GM18909 (cell line): ENCODE measurements at regions not wholly inside any gene's neighbourhood (a gene's known extent, or its start where the extent isn't known, plus 50 kb on each side); places are given as distances from the start of the nearest gene placed in this dataset.
"Not testable (repeated sequence)": the region's sequence is repeated elsewhere in the genome, so short reads cannot be mapped to it uniquely, and the experiment has no call there.

ENCODE experiments used
- ATAC-seq: cut with Tn5 transposase; IDR thresholded peaks from one replicate; pipeline ENCODE4 v1.9.1; 2021; ENCODE audit warnings: mild to moderate bottlenecking; ENCODE audit not compliant: unreplicated experiment, poor library complexity

DNA sequence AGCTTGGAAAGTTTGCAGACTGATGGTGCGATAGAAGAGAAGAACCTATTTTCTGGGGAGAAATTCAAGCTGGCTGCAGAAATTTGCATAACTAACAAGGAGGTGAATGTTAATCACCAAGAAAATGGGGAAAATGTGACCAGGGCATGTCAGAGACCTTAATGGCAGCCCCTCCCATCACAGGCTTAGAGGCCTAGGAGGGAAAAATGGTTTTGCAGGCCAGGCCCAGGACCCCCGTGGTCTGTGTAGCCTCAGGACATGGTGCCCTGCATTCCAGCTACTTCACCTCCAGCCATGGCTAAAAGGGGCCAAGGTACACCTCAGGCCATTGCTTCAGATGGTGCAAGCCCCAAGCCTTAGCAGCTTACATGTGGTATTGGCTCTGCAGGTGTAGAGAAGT, 207.1 kb upstream of the CXorf66 start:
- ATAC-seq: no peak

DNA sequence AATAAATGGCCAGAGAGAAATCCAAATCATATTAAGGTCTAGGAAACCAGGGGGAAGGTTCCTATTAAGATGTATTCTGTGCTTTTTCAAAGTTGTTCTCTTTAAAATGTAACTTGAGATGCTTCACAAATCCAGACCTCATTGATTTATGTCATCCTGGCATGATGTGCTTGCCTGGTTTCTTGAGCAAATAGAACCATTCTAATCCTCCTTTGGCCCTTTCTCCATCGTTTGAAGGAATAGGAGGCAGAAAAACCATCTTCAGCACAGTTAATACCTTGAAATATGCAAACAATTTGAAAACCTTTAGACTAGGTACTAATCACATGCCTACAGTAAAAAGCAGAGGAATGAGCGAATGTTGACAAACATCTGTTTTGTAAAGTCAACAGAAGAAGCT, 202.2 kb upstream of the CXorf66 start:
- no peak for ATAC-seq

DNA sequence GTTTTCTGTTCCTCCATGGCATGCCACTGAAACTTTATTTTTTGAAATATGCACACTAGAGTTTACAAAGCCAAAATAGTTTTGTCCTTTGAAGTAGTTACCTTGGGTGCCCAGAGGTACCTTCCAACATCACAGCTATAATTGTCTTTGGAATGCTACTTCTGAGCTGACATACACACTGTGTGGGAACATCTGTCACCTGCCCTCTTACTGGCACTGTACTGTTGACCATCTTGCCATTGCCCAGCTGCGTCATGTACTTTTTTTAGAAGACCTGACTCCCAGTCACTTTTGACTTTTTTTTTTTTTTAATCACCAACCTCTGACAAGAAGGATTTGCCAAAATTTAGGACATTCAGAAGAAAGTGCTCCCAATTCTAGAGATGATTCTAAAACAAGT, 200.5 kb upstream of the CXorf66 start:
- ATAC-seq: no peak

DNA sequence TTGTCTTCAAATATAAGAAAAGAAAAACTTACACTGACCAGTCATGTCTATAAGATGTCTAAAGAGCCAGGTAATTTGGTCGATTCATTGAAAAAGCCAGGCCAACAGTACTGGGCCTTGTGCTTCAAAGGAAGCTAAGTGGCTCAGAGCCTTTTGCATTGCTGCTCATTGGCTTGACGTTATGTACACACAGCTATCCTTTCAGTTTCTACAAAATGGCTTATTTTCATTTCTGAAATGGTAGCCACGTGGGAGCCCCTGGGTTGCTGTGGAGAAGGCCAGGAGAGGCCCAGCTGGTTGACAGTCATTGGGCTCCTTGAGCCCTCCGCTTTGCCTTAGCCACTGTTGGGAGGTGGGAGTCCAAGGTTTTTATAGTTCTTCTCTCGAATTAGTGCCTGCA, 199.1 kb upstream of the CXorf66 start:
- no peak for ATAC-seq

DNA sequence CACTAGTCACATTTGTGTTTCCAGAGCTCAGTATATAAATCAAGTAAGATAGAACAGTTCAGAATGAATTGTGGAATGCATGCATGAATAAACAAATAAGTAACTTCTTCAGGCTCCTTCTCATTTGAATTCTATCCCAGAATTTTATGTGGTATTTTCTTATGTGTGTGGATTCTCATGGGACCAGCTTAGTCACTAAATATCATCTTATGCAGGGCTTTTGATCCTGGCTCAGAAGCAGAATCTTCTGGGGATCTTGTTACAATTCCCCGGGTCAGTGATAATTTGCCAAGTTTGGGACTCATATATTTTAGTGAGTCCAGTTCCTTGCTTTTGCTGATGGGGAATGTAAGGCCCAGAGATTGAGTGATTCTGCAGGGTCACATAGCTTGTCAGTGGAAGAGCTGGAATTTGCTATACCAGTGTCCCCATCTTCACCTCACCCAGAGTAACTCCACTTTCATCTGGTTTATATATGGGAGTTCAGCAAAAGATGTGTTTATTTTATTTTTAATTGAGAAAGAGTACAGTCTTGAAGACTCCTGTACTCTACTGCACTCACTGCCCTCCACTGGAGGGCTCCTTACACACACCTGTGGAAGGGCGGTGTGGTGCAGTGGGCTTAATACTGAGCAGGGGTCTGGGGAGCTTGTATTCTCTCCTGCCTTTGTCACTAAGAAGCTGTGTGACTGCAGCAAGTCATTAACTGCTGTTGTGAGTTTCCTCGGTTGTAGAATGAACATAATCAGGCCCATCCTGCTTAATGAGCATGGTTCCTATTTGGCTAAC, 198.2 kb upstream of the CXorf66 start:
- ATAC-seq: no peak

DNA sequence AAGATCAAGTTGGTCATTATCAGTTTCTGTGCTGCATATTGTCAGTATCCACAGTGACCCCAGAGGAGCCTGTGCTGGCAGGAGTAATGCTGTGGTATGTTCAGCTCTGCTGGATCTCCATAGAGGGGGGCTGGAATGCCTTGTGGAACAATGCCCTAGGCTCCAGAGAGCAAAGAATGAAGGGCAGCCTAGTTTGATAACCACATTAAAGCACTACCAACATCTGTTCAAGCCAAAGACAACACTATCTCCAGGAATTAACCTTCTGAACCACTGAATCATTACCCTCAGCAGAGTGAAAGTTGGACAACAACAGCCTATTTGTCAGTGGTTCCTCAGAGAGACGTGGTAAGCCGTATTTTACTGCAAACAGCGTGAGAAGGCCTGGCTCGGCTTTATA, 192.3 kb upstream of the CXorf66 start:
- ATAC-seq: no peak

DNA sequence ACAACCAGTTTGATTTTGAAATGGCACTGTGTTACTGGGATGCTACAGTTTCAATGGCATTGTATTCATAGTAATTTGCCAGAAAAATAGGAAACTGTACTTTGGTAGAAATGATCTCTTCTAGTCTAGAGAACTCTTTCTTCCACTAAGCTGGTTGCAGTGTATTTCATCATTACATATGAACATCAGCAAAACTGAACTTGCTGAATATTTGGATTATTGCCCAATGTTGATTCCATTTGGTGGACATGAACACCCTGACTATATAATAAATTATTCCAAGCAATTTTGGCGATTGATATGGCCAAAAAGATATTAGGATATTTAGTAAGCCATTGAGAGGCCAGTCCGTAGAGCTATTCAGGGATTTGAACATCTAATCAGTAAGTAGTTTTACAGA, 191.8 kb upstream of the CXorf66 start:
- ATAC-seq: no peak

DNA sequence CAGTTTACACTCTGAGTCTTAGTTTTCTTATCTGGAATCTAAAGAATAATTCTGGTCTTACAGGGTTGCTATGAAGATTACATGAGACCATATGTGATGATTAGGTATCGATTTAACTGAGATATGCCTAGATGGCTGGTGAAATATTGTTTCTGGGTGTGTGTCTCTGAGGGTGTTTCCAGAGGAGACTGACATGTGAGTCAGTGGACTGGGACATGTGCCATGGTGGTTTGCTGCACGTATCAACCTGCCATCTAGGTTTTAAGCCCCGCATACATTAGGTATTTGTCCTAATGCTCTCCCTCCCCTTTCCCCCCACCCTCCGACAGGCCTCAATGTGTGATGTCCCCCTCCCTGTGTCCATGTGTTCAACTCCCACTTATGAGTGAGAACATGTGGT, 186.0 kb upstream of the CXorf66 start:
- no peak for ATAC-seq

DNA sequence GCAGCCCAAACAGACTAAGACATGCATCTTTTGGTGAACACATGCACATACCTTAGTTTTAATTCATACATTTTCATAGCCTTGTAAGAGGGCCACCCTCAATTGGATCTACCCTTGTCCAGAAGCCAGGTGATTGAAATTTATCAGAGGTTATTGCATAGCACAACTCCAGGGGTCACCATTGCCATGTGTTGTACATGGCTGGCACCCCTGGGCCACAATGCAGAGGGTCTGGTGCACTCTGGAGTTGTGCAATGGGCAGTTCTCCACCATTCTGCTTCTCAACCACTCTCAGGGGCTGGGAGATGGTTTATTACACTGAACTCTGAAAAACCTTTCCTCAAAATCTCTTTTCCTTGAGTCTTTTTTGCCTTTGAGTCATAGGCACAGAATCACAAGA, 184.4 kb upstream of the CXorf66 start:
- ATAC-seq: no peak

DNA sequence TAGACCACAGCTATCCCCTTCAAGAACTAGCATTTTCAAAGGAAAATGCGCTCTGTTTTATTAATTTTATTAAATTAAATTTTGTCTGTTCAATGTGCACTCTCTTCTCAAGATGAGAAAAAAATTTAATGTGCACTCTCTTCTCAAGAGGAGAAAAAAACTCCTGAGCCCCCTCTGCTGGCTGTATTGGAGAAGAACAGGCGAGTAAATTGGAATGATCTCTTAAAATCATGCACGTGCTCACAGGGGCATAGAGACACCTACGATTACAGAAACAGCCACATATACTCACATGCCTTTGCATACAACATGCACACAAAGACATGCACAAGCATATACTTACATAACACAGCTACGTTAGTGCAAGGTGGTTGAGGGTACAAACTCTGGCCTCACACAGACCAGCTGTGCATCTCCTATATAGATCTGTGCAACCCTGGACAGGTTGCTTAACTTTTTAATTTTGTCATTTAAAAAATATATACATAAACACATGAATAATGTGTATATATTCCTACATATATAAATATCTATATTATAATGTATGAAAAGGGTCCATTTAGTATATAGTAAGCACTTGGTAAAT, 176.2 kb upstream of the CXorf66 start:
- peak; percentile 81 for ATAC-seq

DNA sequence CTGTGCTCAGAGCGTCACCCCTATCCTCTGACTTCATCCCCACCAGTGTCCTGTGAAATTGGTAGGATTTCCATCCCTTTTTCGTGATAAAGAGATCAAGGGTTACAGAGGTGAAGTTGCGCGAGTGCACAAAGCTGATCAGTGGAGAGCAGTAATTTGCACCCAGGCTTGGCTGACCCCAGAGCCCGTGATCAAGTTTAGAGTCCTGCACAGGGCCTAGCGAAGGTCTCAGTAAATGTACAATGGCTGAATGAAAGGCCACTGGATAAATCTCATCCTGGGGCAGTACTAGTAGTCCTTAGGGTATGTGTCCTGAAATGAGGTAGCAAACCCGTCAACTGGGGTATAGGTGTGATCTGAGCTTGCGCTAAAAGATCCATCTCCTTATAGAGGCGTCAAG, 173.2 kb upstream of the CXorf66 start:
- not testable (repeated sequence) for ATAC-seq

DNA sequence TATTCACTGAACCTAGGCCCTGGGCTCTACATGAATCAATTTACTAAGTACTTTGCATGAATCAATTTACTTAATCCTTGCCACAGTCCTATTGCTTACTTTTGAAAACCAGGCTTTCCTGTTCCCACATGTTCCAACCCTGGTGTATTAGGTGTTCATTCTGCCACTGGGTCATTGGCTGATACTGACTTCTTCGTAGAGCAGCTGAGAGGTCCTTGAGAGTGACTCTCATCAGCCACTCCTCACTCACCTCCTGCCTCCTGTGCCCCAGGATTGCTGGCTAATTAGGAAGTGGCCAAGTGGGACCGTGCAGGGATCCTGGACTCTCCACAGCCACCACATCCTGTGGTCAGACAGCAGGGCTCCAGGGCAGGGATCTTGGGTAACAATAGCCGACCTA, 172.7 kb upstream of the CXorf66 start:
- ATAC-seq: not testable (repeated sequence)

DNA sequence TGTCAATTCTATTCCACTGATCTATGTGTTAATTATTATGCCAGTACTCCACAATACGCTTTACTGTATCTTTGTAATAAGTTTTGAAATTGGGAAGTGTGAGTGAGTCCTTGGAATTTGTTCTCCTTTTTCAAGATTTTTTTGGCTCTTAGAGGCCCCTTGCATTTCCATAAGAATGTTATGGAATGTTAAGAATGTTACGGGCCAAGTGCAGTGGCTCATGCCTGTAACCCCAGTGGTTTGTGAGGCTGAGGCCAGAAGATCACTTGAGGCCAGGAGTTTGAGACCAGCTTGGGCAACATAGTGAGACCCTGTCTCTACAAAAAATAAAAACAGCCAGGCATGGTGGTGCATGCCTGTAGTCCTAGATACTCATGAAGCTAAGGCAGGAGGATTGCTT, 167.6 kb upstream of the CXorf66 start:
- no peak for ATAC-seq

DNA sequence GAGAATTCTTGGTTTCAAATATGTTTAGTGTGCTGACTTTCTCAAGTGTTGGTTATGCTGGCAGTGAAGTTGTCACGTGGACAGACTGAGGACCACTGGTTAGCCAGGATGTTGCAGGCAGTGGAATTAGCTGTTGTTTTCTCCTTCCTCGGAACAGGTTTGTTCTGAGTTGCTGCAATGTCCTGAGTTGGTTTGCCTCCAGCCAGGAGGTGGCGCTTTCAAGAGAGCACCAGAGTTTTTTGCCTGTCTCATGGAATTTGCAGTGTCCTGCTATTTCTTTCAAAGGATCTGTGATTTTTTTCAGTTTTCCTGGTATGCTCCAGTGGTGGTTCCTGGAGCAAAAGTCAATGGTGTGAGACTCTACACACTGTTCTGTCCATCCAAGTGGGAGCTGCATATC, 158.1 kb upstream of the CXorf66 start:
- no peak for ATAC-seq

DNA sequence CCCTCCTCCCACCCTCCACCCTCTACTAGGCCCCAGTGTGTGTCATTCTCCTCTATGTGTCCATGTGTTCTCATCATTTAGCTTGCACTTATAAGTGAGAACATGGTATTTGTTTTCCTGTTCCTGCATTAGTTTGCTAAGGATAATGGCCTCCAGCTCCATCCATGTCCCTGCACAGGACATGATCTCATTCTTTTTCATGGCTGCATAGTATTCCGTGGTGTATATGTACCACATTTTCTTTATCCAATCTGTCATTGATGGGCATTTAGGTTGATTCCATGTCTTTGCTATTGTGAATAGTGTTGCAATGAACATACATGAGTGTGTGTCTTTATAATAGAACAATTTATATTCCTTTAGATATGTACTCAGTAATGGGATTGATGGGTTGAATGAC, 148.7 kb upstream of the CXorf66 start:
- ATAC-seq: not testable (repeated sequence)

DNA sequence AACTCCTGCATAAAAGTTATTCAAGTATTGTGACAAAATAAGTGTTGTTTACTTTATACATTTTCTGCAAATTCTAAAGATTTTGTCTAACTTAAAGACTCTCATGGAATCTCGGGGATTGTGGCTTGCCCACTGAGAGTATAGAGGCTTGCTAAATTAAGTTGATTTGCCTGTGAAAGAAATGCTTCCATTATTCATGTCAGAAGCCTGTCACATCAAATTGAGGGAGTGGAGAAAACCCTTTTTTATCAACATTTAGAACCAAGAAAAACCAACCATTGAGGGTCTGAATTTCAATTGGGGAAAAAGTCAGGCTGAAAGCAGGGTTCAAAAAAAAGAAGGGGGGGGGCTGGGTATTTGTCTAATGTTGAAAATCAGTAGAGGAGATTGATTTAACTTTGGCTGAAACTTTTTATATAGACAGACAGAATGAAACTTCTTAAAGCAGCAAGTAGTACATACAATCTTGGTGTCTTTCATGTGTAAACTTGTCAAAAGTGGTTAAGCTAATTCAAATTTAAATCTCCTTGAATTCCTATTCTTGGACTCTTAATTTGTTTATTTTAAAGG, 144.8 kb upstream of the CXorf66 start:
- ATAC-seq: no peak

DNA sequence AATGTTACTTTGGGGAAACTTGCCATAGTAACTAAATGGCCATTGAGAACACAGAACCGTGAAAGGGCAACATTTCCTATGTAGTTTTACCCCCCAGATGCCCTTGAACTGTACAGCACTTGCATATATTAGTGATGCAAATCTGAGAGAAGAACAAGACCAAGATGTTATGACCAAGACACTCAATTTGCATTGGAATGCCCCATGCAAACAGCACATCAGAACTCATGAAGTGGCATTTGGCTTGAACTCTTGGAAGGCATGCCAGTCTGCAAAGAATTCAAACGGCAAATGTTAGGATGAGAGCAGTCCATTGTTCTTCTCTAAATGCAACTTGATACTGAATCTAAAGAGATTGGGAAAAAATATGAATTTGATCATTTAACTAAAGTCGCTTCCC, 139.4 kb upstream of the CXorf66 start:
- no peak for ATAC-seq

DNA sequence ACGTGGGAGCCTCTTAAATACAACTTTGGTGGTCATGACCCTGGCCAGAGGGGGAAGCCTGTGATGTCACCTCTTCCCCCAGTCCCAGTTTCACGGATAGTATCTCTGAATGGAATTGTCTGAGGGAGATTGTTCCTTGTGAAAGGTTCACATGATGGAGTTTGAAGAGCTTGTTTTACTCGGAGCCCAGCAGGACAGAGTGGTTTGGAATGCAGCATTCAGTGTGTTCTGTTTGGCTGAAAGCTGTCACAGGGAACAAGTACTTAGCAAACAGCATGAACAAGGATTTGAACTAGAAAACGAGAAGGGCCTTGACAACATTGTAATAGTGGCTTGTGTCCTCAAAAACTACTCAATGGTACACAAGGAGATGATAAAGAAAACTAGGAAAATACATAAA, 133.9 kb upstream of the CXorf66 start:
- no peak for ATAC-seq

DNA sequence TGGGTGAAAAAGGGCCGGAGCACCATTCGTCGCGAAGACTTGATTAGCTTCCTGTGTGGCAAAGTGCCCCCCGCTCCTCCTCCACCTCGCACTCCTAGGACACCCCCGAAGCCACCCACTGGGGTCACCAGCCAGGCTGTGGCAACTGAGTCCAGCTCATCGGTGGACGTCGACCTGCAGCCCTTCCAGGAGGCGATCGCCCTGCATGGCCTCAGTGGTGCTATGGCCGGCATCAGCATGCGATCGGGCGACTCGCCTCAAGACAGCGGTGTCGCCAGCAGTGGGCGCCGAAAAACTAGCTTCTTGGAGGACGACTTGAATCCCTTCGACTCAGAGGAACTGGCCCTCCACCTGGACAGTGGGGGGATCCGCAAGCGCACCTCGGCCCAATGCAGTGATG, 126.8 kb upstream of the CXorf66 start:
- no peak for ATAC-seq

DNA sequence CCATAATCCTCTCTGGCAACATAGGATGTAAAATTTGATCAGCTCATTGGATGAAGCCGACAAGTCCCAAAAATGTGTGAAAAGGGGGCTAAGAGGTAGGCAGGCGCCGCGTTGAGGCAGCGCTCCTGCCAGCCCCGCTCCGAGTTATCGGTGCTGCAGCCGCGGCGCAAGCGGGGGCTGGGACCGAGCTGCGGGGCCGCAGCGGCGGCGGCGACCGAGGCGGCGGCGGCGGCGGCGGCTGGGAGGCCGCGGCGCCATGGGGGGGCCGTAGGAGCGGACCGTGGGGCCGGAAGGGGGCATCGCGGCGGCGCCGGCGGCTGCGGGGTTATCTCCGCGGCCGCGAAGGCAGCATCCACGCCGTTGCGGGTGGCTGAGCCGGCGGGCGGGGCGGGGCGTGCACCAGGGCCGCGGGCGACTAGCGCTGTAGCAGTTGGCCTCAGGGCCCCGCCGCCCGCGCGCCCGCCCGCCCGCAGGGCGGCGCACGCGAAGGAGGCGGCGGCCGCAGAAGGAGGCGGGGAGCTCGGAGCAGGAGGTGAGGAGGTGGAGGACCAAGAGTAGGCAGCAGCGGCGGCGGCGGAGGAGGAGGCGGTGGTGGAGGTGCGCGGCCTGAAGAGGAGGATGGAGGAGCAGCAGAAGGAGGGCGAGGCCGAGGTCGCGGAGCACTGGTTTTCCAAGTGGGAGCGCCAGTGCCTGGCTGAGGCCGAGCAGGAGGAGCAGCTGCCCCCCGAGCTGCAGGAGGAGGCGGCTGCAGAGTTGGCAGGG, 126.0 kb upstream of the CXorf66 start:
- ATAC-seq: peak; percentile 77

DNA sequence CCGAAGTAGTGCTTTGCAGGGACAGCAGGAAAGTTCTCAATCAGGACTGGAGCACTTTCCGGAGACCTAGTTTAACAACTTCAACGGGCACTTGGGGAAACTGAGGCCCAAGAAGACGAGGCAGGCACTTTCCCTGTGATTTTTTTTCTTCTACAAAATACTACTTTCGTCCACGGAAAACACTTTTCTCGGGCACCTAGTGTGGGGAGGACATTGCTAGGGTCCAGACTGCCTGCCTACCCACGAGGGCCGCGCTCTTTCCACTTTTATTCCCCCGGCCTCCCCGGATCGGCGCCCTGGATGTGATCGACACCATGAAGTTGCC, 125.4 kb upstream of the CXorf66 start:
- ATAC-seq: peak; percentile 18
